GM13977 (cell line): ENCODE measurements at regions not wholly inside any gene's neighbourhood (a gene's known extent, or its start where the extent isn't known, plus 50 kb on each side); places are given as distances from the start of the nearest gene placed in this dataset.
"Not testable (repeated sequence)": the region's sequence is repeated elsewhere in the genome, so short reads cannot be mapped to it uniquely, and the experiment has no call there.

Experiments
- DNase-seq: peaks from one replicate; pipeline ENCODE4 v3.0.0; 2012; ENCODE audit warnings: low spot score
- CTCF ChIP-seq: IDR thresholded peaks from 2 replicates; pipeline ENCODE4 v1.5.1; 2012; ENCODE audit warnings: mild to moderate bottlenecking, control low read depth; ENCODE audit not compliant: insufficient read depth; ENCODE audit errors: extremely low read depth, missing control alignments
- in situ Hi-C: fragments of 300-500 bp; cut with MboI; formaldehyde crosslinking; loops from one replicate; pipeline ENCODE4 v1.12.0; 2022; ENCODE audit warnings: low sequenced_read_pairs, low pct_unique_long_range_greater_than_20kb, mixed read lengths, inconsistent platforms; ENCODE audit not compliant: unreplicated experiment

GRCh38 chr2:35973132-35973736 lies 382.3 kb upstream of the CRIM1 start:
- peak; percentile 10 for DNase-seq
- TF ChIP-seq CTCF, result peak; percentile 69
- in situ Hi-C loops, result loop anchor here (25.0 kb wide), 1 partner anchor 364 kb away; no protein-coding TSS in a partner anchor

GRCh38 chr2:35963824-35964223 lies 391.8 kb upstream of the CRIM1 start:
- no peak for DNase-seq
- in situ Hi-C loops, result loop anchor here (25.0 kb wide), 1 partner anchor 373 kb away; no protein-coding TSS in a partner anchor
- no peak for TF ChIP-seq CTCF

GRCh38 chr2:35963357-35963756 lies 392.2 kb upstream of the CRIM1 start:
- TF ChIP-seq CTCF, result no peak
- in situ Hi-C loops, result loop anchor here (25.0 kb wide), 1 partner anchor 374 kb away; no protein-coding TSS in a partner anchor
- no peak for DNase-seq

- no peak for DNase-seq
- in situ Hi-C loops, result loop anchor here (25.0 kb wide), 1 partner anchor 375 kb away; no protein-coding TSS in a partner anchor
- no peak for TF ChIP-seq CTCF
These were observed 392.9 kb upstream of the CRIM1 start for GRCh38 chr2:35962585-35963146.

GRCh38 chr2:35960596-35960995 lies 395.0 kb upstream of the CRIM1 start:
- no peak for DNase-seq
- in situ Hi-C loops, result loop anchor here (25.0 kb wide), 1 partner anchor 377 kb away; no protein-coding TSS in a partner anchor
- TF ChIP-seq CTCF, result no peak

GRCh38 chr2:35957053-35957452 lies 398.5 kb upstream of the CRIM1 start:
- in situ Hi-C loops, result loop anchor here (25.0 kb wide), 1 partner anchor 380 kb away; no protein-coding TSS in a partner anchor
- not testable (repeated sequence) for DNase-seq

- in situ Hi-C loops, result no loop called here
- DNase-seq, result no peak
- no peak for TF ChIP-seq CTCF
These were observed 409.1 kb upstream of the CRIM1 start for GRCh38 chr2:35946478-35946877.
